Left cardiac atrium (tissue), 4 donors: ENCODE measurements at regions not wholly inside any gene's neighbourhood (a gene's known extent, or its start where the extent isn't known, plus 50 kb on each side); places are given as distances from the start of the nearest gene placed in this dataset.
"Not testable (repeated sequence)": the region's sequence is repeated elsewhere in the genome, so short reads cannot be mapped to it uniquely, and the experiment has no call there.

ENCODE experiments used
- ATAC-seq, 2 donors: fragments of 200-7000 bp; cut with Tn5 transposase; one replicate each; pipeline ENCODE4 v1.9.1; 2020; ENCODE audit warnings: mild to moderate bottlenecking in 2 of 2, moderate library complexity in 2 of 2
- DNase-seq: peaks from one replicate; pipeline ENCODE4 v3.0.0-alpha.2; 2020
- intact Hi-C, 2 donors: fragments of 100-400 bp; cut with DNase I; formaldehyde crosslinking; loops; one replicate each; pipeline versions ENCODE4 v1.14.1 to v1.15.1; 2022 to 2023
- donor health status: DM: no; HTN: yes; CAD: no.
- donor health status: DM: no; HTN: yes; CAD: no; lungs with severe emphysema.
- donor health status: DM: yes; HTN: yes; CAD: no.
- donor health status: Dilated cardiomyopathy.

GRCh38 chr13:97761796-97762540 is 191.5 kb upstream of the IPO5 start:
- DNase-seq = no peak
- intact Hi-C loops = no loop called here
- ATAC-seq = no peak

- ATAC-seq = no peak
- intact Hi-C loops = no loop called here
- DNase-seq = no peak
Measured at GRCh38 chr13:97766749-97767148, 186.7 kb upstream of the IPO5 start.

GRCh38 chr13:97768134-97768533 is 185.3 kb upstream of the IPO5 start:
- intact Hi-C loops = no loop called here
- DNase-seq = no peak
- ATAC-seq = no peak

- DNase-seq, intact Hi-C loops, ATAC-seq: not testable (repeated sequence)
Measured at GRCh38 chr13:97770231-97770630, 183.2 kb upstream of the IPO5 start.

GRCh38 chr13:97772466-97772865 is 181.0 kb upstream of the IPO5 start:
- ATAC-seq, DNase-seq, intact Hi-C loops: not testable (repeated sequence)

GRCh38 chr13:97774391-97775100 is 178.9 kb upstream of the IPO5 start:
- ATAC-seq, DNase-seq, intact Hi-C loops: not testable (repeated sequence)

- DNase-seq = no peak
- intact Hi-C loops = no loop called here
- no peak for ATAC-seq
Measured at GRCh38 chr13:97780486-97780885, 173.0 kb upstream of the IPO5 start.

GRCh38 chr13:97781891-97782305 is 171.6 kb upstream of the IPO5 start:
- ATAC-seq = peak; percentile 82 to 91
- peak; percentile 27 for DNase-seq
- intact Hi-C loops = no loop called here

- ATAC-seq (no peak), DNase-seq (no peak)
- intact Hi-C loops = no loop called here
Measured at GRCh38 chr13:97786510-97786909, 167.0 kb upstream of the IPO5 start.

- DNase-seq (no peak), ATAC-seq (no peak)
- intact Hi-C loops = no loop called here
Measured at GRCh38 chr13:97797553-97797952, 155.9 kb upstream of the IPO5 start.

- ATAC-seq (peak in 1 of 2 donors; percentile 15), DNase-seq (no peak)
- intact Hi-C loops = no loop called here
Measured at GRCh38 chr13:97798171-97798821, 155.2 kb upstream of the IPO5 start.

- intact Hi-C loops = no loop called here
- ATAC-seq (peak; percentile 41 to 64), DNase-seq (no peak)
Measured at GRCh38 chr13:97798836-97799235, 154.6 kb upstream of the IPO5 start.

GRCh38 chr13:97802213-97802612 is 151.3 kb upstream of the IPO5 start:
- intact Hi-C loops = loop anchor here (10.0 kb wide), 2 partner anchors 367 to 787 kb away; partner anchors contain the start of gene RAP2A (in 1 of the 2)

GRCh38 chr13:97809576-97809975 is 143.9 kb upstream of the IPO5 start:
- DNase-seq (no peak), ATAC-seq (no peak)
- intact Hi-C loops = loop anchor here (10.0 kb wide), 2 partner anchors 375 to 795 kb away; partner anchors contain the start of gene RAP2A (in 1 of the 2)

More at GRCh38 chr13:97802213-97802612, 151.3 kb upstream of the IPO5 start:
- DNase-seq (no peak), ATAC-seq (no peak)

- DNase-seq (no peak), ATAC-seq (no peak)
- intact Hi-C loops = loop anchor here in 1 of 2 donors (5.0 kb wide), 1 partner anchor 793 kb away; no protein-coding TSS in a partner anchor
Measured at GRCh38 chr13:97810152-97810551, 143.3 kb upstream of the IPO5 start.

- no peak for DNase-seq
Measured at GRCh38 chr13:97822377-97822776, 131.1 kb upstream of the IPO5 start.

GRCh38 chr13:97826421-97827012 is 127.0 kb upstream of the IPO5 start:
- no peak for DNase-seq
- intact Hi-C loops = no loop called here
- ATAC-seq = no peak

More at GRCh38 chr13:97822377-97822776, 131.1 kb upstream of the IPO5 start:
- ATAC-seq = no peak
- intact Hi-C loops = no loop called here

- ATAC-seq (no peak), DNase-seq (no peak)
- intact Hi-C loops = no loop called here
Measured at GRCh38 chr13:97834250-97834649, 119.2 kb upstream of the IPO5 start.

- intact Hi-C loops = no loop called here
- no peak for ATAC-seq
- no peak for DNase-seq
Measured at GRCh38 chr13:97843189-97843588, 110.3 kb upstream of the IPO5 start.
